ENCODE measurements at regions not wholly inside any gene's neighbourhood (a gene's known extent, or its start where the extent isn't known, plus 50 kb on each side); places are given as distances from the start of the nearest gene placed in this dataset.
"Not testable (repeated sequence)": the region's sequence is repeated elsewhere in the genome, so short reads cannot be mapped to it uniquely, and the experiment has no call there.

DNA sequence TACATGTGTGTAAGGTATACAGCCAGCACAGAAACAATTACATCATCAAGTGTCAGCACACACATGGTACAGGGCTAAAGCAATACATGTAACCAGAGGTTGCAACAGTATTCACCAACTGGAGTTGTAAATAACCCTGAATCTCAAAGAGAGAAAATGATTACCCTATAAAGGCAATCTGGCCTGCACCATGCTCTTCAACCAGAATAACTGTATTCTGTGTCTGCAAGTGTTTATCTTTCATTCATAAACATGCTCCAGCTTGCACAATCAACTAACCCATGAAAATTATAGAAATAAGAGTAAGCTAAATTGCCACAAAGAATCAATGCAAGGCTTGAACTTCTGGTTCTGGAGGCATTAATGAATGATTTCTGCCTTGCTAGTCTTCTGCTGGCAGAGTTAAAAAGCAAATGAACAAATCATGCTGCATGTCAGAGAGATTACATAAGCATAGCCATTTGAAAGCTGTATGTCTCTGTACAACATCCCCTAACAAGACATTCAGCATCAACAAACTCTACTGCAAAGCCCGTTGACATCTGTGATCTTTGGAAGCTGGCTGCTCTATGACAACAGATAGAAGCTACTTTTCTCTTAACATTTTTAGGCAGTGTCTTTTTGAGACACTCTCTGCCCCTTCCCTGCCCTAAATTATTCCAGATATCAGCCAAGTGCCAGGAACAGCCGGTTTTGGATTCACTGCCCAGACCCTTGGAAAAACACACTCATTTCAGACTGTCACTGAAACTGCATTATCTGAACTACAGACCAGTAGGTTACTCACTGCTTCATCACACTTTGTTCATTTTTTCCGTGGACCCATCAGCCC, 871.0 kb downstream of the OTOL1 start:
- no peak for DNase-seq (ENCODE audit: low read depth in 4 of 4, low spot score in 3 of 4)

DNA sequence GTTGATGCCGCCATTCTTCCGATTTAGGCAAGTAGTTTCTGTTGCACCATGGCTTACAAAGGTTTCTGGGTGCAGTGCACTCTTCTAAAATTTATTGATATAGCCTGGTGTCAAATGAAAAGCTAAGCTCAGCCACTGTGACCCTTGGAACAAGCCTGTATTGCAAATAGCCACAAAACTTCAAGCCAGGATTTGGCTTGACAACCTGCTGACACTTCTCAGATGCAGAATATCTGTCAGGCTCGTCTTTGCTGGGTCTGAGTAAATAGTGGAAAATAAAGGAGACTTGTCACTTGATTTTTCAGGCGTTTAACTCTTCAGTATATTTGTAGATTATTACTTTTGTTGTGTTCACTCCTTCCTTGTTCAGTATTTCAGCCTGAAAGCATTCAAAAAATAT, 871.8 kb downstream of the OTOL1 start:
- no peak for DNase-seq (ENCODE audit: low read depth in 4 of 4, low spot score in 3 of 4)

DNA sequence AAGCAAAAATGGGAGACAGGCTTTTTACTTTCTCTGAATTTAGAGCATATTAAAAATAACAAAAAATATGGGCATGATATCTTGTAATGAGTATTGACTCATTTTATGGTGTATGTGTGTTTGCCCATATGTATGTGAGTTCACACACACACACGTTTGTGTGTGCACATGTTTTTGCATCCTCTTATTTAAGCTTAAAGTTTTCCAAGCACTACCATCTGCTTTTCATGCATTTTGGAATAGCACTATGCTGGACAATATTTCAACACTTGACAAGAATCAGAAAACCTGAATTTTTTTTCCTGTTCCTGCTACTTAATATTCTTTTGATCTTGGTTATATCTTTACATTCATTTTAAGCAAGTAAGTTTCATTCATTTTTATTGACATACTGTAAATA, 872.7 kb downstream of the OTOL1 start:
- no peak for DNase-seq (ENCODE audit: low read depth in 4 of 4, low spot score in 3 of 4)

DNA sequence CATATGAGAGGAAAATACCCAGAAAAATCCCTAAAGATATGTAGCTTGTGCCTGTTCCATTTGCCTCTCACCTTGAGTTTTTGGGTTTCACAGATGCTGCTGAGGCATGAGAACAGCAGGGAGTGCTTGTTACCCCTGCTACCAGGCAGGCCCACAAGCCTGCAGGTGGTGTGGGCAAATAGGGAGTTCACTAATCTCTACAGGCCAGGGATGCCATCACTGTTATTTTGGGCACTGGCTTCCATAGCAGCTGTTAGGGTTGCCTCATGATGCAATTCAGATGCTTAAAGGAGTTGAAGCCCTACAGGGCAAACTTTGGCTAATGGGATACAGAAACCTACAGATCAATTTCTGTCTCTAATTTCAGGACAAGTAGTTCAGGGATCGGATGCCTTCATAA, 873.5 kb downstream of the OTOL1 start:
- DNase-seq (ENCODE audit: low read depth in 4 of 4, low spot score in 3 of 4): no peak

DNA sequence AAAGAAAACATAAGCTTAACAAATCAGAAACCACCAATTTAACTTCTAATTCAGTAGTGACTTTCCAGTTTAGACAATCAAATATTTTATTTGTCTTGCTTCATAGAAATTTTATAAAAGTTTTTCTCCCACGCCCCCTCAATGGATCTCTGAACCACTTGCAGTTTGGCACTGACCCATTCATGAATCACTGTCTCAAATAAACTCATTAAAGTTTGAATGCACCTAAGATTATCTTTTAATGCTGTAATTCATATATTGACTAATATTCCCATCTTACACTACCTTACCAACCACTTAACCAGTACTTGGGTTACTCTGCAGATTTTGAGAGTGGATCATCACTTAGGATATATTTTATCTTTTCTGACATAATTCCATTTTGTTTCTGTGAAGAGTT, 880.2 kb downstream of the OTOL1 start:
- DNase-seq (ENCODE audit: low read depth in 4 of 4, low spot score in 3 of 4): no peak

DNA sequence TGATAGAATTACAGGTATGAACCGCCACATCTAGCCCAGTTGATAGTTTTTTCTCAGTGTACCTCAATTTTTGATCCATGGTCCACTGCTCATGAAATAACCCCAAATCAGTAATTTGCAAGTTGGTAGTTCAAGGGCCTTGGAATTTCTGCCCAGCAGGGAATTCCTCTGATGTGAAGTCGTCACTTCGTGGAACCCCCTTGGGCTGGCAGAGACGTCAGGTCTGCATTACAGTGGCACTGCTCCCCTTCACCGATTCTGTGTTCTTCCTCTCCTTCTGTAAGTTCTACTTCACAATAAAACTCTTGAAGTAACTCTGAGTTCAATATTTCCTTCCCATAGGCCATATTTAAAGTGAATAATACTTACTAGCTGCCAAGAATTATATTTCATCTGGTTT, 881.0 kb downstream of the OTOL1 start:
- no peak for DNase-seq (ENCODE audit: low read depth in 4 of 4, low spot score in 3 of 4)

DNA sequence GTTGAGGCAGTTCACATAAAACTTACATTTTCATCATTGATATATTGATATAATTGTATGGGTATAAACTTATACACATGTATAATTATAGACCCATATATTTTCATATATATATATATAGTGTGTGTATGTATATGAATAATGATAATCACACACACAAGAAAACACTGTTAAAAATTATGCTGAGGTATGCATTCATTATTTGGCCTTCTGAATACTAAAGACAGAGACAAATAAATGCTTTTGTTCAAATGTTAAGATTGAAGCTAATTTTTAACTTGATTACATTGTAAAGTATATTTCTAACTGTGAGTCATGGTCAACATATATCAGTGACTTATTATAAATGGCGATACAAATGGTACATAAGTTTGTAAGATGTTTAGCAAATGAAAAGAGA, 888.8 kb downstream of the OTOL1 start:
- DNase-seq (ENCODE audit: low read depth in 4 of 4, low spot score in 3 of 4): no peak

DNA sequence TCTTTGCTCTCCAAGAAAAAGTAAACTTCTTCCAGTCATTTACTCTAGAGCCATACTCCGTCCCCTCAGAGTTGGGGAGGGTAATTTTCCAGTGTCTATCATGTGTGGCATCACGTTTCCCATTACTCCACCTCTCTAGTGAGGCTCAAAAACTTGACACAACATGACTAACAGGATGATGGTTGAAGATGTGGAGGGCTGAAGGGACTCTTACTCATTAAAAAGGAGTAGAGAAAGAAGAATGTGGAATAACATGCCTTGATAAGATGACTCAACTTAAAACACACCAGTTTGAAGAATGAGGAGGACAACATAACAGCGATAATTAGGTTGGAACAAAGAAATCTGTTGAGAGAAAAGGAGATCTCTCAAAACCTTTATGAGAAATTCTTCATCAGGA, 894.3 kb downstream of the OTOL1 start:
- DNase-seq (ENCODE audit: low read depth in 4 of 4, low spot score in 3 of 4): no peak

DNA sequence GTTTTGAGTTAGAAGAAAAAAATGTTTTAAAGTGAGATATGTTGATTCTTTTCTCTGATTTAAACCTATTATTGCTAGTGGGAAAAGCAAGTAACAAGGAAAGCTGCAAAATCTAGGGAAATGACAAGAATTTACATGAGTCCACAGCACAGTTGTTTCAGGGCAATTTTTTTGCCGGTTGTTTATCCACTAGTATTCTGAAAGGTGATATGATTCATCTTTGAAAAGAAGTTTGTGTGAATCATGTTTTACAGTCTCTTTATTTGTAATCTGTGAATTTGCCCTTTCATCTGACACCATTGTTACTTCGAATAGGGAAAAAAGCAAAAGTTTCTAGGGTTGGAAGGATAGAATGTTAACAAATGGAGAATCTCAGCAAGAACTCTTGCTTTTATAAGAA, 894.7 kb downstream of the OTOL1 start:
- DNase-seq (ENCODE audit: low read depth in 4 of 4, low spot score in 3 of 4): no peak

DNA sequence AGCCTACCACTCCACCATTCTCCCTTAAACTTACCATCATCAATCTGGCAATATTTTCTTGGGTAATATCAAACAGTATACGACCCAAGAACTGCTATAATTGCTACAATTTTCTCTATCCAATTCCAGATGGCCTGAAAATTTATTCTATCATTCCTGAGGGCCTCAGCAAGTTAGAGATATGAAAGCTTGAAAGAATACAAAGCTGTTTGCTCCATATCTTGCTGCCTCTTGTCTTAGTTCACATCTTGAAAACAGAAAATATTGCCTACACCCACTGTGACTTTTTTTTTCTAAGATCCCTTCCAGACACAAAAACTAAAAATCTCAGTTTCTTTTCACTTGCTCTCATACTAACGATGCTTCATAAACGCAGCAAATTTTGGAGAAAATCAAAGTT, 898.9 kb downstream of the OTOL1 start:
- DNase-seq (ENCODE audit: low read depth in 4 of 4, low spot score in 3 of 4): no peak

DNA sequence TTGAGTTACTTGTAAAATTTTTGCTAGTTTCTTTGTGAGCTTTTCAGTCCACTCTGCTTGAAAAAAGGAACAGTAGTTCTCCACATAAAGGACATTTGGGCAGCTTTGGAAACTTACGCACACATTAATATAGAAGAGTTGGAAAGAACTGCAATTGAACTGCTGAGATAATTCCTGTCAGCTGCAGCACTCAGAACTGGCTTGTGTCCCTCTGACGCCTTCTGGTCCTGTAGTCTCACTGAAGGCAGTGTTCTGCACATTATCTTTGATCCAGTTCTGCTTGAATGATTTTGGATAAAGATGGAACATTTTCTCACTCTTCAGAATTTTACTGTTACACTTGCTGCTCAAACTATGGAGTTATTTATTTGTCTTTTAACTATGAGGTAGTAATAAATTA, 901.9 kb downstream of the OTOL1 start:
- no peak for DNase-seq (ENCODE audit: low read depth in 4 of 4, low spot score in 3 of 4)

DNA sequence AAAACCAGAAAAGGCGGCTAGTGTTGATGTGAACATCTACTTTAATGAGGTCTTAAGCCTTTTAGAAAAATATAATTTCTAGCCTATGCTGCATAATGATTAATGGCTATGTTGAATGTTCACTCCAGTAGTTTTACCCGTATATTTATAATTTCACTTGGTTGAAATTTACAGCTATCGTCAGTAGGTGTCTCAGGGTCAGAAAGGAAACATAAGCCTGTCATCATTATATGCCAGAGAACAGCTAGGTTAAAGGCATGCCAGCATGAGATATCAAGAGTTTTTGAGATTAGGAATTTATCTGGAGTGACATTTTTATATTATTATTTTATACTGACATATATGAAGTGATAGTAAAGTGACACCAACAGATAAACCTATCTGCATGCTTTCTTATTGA, 904.1 kb downstream of the OTOL1 start:
- DNase-seq (ENCODE audit: low read depth in 4 of 4, low spot score in 3 of 4): no peak

DNA sequence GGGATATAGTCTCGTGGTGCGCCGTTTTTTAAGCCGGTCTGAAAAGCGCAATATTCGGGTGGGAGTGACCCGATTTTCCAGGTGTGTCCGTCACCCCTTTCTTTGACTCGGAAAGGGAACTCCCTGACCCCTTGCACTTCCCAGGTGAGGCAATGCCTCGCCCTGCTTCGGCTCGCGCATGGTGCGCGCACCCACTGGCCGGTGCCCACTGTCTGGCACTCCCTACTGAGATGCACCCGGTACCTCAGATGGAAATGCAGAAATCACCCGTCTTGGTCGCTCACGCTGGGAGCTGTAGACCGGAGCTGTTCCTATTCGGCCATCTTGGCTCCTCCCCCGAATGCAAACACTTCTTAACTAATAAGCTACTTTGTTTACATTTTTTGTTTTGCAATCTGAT, 914.9 kb downstream of the OTOL1 start:
- DNase-seq (ENCODE audit: low read depth in 4 of 4, low spot score in 3 of 4): not testable (repeated sequence)

DNA sequence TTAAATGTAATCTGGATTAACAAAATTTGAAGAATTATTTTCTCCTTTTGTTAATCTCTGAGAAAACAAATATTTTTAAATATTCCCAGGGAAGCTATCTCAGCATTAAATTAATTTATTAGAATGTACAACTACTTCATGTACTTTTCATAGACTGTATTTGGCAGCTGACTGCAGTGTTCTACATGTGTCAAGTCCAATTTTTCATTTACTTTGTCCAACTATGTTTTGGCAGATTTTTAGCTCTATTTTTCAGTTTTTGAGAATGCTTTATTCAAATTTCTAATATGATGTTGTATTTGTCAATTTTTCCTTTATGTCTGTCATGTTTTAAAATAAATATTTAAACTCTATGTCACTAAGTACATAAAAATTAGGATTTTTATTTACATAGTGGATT, 925.1 kb downstream of the OTOL1 start:
- DNase-seq (ENCODE audit: low read depth in 4 of 4, low spot score in 3 of 4): no peak

DNA sequence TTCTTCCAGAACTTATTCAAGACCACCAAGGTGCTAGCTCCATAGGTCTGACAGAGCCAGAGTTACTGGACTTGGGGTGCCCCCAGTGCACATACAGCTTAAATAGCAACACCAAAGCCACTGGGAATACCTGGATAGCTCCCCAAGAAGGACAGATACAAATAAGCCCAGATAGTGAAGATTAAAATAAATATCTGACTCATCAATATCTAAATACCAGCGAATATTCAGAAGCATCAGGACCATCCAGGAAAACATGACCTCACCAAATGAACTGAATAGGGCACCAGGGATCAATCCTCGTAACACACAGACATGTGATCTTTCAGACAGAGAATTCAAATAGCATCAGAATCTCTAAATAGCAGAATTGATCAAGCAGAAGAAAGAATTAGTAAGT, 931.6 kb downstream of the OTOL1 start:
- no peak for DNase-seq (ENCODE audit: low read depth in 4 of 4, low spot score in 3 of 4)

DNA sequence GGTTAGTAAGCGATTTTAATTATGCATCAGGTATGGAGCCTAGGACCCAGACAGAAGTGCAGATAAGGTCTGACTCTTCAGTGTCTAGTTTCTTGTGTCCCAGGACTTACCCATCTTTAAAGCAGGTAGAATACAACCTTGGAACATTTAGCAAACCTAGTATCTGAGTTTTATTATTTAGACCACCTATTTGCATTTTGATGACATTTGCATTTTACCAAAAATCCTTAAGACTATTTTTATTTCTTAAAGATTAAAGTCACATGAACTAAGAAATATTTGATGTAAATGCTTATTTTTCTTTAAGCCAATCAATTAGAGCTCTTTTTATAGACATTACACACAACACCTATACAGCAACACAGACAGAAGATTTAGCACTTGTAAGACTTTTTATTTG, 939.1 kb downstream of the OTOL1 start:
- DNase-seq (ENCODE audit: low read depth in 4 of 4, low spot score in 3 of 4): no peak

DNA sequence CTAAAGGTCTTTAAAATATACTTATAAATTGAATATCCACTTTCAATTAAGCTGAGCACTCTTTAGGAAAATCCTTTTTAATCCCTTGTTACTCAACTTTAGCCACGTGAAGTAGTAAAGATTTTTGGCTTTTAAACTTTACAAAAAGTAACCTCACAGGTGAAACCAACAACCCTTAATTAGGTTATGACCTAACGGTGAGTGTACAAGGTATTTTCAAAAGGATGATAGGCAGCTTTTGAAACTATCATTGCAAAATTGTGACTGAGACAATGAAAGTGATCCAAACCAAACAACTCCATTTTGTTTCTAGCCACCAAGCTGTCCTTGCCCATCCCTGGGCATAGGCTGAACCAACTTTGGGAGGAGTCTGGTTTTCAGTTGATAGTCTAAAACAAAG, 940.2 kb downstream of the OTOL1 start:
- DNase-seq (ENCODE audit: low read depth in 4 of 4, low spot score in 3 of 4): no peak

DNA sequence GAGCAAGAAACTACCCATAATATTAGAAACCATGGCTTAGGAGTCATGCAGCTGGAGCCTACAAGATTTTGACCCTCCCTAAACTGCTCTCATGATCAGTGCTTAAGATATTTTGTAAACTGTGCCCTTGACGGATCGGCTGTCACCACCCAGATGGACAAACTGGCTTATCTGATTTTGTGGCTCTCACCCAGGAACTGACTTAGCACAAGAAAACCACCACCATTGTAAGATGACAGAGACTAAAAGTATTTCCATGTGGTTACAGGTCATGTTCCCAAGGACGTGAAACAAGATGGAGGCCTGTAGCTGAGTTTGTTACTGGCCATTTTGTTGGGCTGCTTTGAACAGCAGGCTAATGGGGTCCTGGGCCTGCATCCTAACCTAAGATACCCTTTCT, 940.9 kb downstream of the OTOL1 start:
- DNase-seq (ENCODE audit: low read depth in 4 of 4, low spot score in 3 of 4): no peak

DNA sequence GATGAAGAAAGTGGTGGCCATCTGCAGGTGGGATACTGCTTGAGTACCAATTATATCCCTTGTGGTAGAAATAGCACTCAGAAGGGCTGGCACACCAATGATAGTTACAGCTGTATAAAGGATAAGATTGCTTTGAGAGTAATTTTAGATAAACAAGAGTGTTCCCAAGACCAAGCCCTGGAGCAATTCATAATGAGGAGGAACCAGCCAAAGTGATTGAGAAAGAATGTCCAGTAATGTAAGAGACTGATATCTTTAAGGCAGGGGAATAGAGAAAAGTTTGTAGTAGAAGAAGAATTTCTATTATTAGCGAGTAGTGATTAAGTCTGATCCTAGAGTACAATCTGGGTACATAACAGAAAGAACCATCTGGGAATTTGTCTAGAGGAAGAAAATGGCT, 945.1 kb downstream of the OTOL1 start:
- no peak for DNase-seq (ENCODE audit: low read depth in 4 of 4, low spot score in 3 of 4)

DNA sequence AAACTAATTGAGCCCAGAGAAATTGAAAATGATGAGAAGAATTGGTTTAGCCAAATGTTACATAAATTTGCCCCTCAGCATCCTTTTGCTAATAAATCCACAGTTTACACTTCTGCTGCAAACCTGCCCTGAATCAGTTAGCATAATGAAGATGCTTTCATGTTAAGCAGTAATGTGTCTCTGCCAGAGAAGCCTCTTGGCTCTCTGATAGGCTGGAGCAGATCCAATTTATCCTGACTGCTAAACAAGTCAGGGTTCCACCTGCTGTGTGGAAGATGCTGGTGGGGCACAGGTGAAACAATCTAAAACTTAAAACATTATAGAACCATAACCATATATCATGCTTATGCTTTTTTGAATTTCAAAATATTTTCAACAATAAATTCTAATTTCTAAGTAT, 946.8 kb downstream of the OTOL1 start:
- no peak for DNase-seq (ENCODE audit: low read depth in 4 of 4, low spot score in 3 of 4)

DNA sequence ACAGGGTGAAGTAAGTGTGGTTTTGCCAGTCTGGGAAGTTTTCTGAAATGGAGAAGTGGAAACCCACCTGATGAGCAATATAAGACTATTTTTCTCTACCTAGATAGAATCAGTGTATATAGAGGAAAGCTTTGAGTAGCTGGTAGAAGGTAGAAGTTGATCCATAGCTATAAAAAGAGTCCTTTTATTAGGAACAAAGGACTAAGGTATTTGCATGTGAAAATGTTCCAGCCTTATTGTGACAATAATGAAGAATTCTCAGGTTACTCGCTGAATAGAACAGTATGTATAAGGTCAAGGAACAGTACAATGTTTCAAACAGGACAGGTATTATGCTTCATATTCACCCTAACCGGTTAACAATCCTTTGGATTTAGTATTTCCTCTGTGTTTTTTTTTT, 972.2 kb downstream of the OTOL1 start:
- DNase-seq (ENCODE audit: low read depth in 4 of 4, low spot score in 3 of 4): no peak

DNA sequence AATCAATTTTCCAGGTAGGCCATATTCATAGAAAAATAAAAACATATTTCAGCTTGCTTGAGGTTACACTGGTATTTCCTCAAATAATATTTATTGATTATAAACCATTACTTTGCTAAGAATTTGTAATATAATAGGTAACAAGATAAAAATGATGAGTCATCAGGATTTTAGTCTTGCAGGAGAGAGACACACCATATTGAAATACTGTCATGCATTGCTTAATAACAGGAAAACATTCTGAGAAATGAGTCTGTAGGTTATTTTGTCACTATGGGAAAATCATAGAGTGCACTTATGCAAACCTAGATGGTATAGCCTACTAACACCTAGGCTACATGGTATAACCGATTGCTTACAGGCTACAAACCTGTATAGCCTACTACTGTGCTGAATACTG, 990.5 kb downstream of the OTOL1 start:
- DNase-seq (ENCODE audit: low read depth in 4 of 4, low spot score in 3 of 4): no peak

DNA sequence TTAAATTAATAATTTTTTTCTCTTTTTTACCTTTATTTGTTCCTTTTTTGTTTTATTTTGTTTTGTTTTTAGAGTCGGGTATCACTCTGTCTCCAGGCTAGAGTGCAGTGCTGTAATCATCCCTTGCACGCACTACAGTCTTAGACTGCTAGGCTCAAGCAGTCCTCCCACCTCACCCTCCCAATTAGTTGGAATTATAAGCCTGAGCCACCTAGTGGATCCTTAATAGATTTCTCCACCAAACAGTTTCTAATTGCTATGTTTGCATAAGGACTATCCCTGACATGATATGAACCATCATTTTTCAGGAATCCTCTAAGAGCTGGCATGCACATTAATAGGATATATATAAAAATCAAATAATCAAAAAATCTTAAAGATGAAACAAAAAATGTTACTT, 993.2 kb downstream of the OTOL1 start:
- DNase-seq (ENCODE audit: low read depth in 4 of 4, low spot score in 3 of 4): no peak

All from left renal pelvis (tissue), 4 donors.